AG10803 (cell line): ENCODE measurements at regions not wholly inside any gene's neighbourhood (a gene's known extent, or its start where the extent isn't known, plus 50 kb on each side); places are given as distances from the start of the nearest gene placed in this dataset.

Experiments
- DNase-seq: peaks from one replicate; pipeline ENCODE4 v3.0.0; 2010; ENCODE audit warnings: low read depth
- H3K4me3 ChIP-seq: 2 replicates; pipeline ENCODE4 v1.5.1; 2011; ENCODE audit warnings: mild to moderate bottlenecking, low read length, control low read depth
- CTCF ChIP-seq: conservative IDR thresholded peaks from 2 replicates; pipeline ENCODE4 v1.5.1; 2011; ENCODE audit warnings: mild to moderate bottlenecking, low read length, control low read depth, inconsistent platforms

- no peak overlapping the region for H3K4me3 ChIP-seq
- no peak for TF ChIP-seq CTCF
- DNase-seq, result no peak
These were observed 59.0 kb downstream of the NDUFS5 start for GRCh38 chr1:39085174-39085573.

GRCh38 chr1:39086386-39086785 lies 60.2 kb downstream of the NDUFS5 start:
- no peak for TF ChIP-seq CTCF
- DNase-seq, result no peak
- H3K4me3 ChIP-seq, result no peak overlapping the region

- peak; percentile 75 for DNase-seq
- no peak overlapping the region for H3K4me3 ChIP-seq
- TF ChIP-seq CTCF, result no peak
These were observed 60.8 kb downstream of the NDUFS5 start for GRCh38 chr1:39086865-39087409.

- no peak for TF ChIP-seq CTCF
- no peak for DNase-seq
- no peak overlapping the region for H3K4me3 ChIP-seq
These were observed 61.3 kb downstream of the NDUFS5 start for GRCh38 chr1:39087435-39087834.

- TF ChIP-seq CTCF, result no peak
These were observed 62.5 kb downstream of the NDUFS5 start for GRCh38 chr1:39088658-39089057.

GRCh38 chr1:39089931-39090521 lies 63.9 kb downstream of the NDUFS5 start:
- no peak overlapping the region for H3K4me3 ChIP-seq
- peak; percentile 27; the same call in 1 of the 2 replicates for TF ChIP-seq CTCF
- peak; percentile 55 for DNase-seq

More at GRCh38 chr1:39088658-39089057, 62.5 kb downstream of the NDUFS5 start:
- no peak for DNase-seq
- H3K4me3 ChIP-seq, result no peak overlapping the region

GRCh38 chr1:39090757-39091380 lies 64.7 kb downstream of the NDUFS5 start:
- DNase-seq, result no peak
- no peak for TF ChIP-seq CTCF
- H3K4me3 ChIP-seq, result no peak overlapping the region
